Stomach (tissue), 4 donors: ENCODE measurements at regions not wholly inside any gene's neighbourhood (a gene's known extent, or its start where the extent isn't known, plus 50 kb on each side); places are given as distances from the start of the nearest gene placed in this dataset.

ENCODE experiments used
- POLR2A ChIP-seq, 4 donors: fragments of 450-650 bp; IDR thresholded peaks; one replicate each; pipeline ENCODE4 v1.6.1; 2016; ENCODE audit warnings: antibody characterized with exemption in 4 of 4, control low read depth in 2 of 4, mild to moderate bottlenecking in 1 of 4, moderate library complexity in 1 of 4
- POLR2AphosphoS5 ChIP-seq, 3 donors: sonication (generic); formaldehyde crosslinking; IDR thresholded peaks; one replicate each; pipeline ENCODE4 v1.6.1; 2016; ENCODE audit warnings: antibody characterized with exemption in 3 of 3
- TF ChIP-seq, protein P1 (sequence below), 7 experiments: fragments of 450-650 bp in 4 of 7; fragments of 200-600 bp in 3 of 7; sonication (generic) in 3 of 7; IDR thresholded peaks; one replicate each; pipeline ENCODE4 v1.5.1; 2016 to 2019; ENCODE audit warnings: antibody characterized with exemption in 7 of 7, control low read depth in 2 of 7, mild to moderate bottlenecking in 1 of 7

DNA sequence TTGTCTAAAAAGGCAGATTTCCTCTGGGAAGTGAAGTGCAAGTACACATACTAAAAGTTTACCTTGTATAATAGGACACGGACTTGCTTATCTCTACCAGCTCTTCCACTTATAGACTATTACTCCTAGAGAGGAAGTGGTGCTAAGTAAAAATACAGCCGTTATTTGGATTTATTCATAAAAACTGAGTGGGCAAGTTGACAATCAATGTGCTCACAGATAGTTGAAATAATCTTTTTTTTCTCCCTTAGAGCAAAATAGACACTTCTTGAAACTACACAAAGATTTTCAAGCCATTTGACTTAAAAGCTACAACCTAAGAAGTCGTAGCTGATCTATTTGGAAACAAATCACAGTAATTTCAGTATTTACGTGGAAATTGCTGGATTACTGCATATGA lies 2584.7 kb upstream of the PCDH20 start:
- TF ChIP-seq, protein P1, sequence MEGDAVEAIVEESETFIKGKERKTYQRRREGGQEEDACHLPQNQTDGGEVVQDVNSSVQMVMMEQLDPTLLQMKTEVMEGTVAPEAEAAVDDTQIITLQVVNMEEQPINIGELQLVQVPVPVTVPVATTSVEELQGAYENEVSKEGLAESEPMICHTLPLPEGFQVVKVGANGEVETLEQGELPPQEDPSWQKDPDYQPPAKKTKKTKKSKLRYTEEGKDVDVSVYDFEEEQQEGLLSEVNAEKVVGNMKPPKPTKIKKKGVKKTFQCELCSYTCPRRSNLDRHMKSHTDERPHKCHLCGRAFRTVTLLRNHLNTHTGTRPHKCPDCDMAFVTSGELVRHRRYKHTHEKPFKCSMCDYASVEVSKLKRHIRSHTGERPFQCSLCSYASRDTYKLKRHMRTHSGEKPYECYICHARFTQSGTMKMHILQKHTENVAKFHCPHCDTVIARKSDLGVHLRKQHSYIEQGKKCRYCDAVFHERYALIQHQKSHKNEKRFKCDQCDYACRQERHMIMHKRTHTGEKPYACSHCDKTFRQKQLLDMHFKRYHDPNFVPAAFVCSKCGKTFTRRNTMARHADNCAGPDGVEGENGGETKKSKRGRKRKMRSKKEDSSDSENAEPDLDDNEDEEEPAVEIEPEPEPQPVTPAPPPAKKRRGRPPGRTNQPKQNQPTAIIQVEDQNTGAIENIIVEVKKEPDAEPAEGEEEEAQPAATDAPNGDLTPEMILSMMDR (IDR thresholded peaks at IDR 0.05): no peak
- TF ChIP-seq POLR2A (IDR thresholded peaks at IDR 0.05) (no peak), POLR2AphosphoS5 (IDR thresholded peaks at IDR 0.05) (no peak)
